ENCODE measurements at regions not wholly inside any gene's neighbourhood (a gene's known extent, or its start where the extent isn't known, plus 50 kb on each side); places are given as distances from the start of the nearest gene placed in this dataset.

GRCh38 chr3:20776286-20776685, 590.3 kb upstream of the SGO1 start:
- FAIRE-seq (no peak), DNase-seq (ENCODE audit: low read depth in 1 of 2, low spot score in 1 of 2) (no peak), ATAC-seq (no peak)
- 0% methylated on average over 1 of the region's 1 CpG for WGBS (ENCODE audit: missing lambda C conversion rate)
- ChIA-PET POLR2A (no interaction called here), CTCF (no interaction called here)
- Histone ChIP-seq H3K4me1 (no peaks in the 10 kb centered on the region), H3K9me3 (peaks cover 2% of the 10 kb centered on the region; the same call in 1 of the 3 replicates), H3K4me2 (no peak overlapping the region), H3K4me3 (no peak overlapping the region), H3K27ac (no peak overlapping the region)
- TF ChIP-seq HMGXB4 (CRISPR knock-in tag; IDR thresholded peaks at IDR 0.05; ENCODE audit: borderline replicate concordance): no peak
- TF ChIP-seq HOXB13 (CRISPR knock-in tag; IDR thresholded peaks at IDR 0.05; ENCODE audit: low read depth): no peak
- TF ChIP-seq HDAC2 (IDR thresholded peaks at IDR 0.05): no peak
- no peak for TF ChIP-seq HEYL (CRISPR knock-in tag; IDR thresholded peaks at IDR 0.05)
- TF ChIP-seq MAX (IDR thresholded peaks at IDR 0.05): no peak
- no peak for TF ChIP-seq RCOR1 (IDR thresholded peaks at IDR 0.05; ENCODE audit: low read depth, low read length)
- no peak for TF ChIP-seq RFX5 (IDR thresholded peaks at IDR 0.05)
- no peak for TF ChIP-seq ZC3H11A (IDR thresholded peaks at IDR 0.05)
- no peak for TF ChIP-seq RAD21 (conservative IDR thresholded peaks at IDR 0.05 in 1 of 2, IDR thresholded peaks at IDR 0.05 in 1 of 2)
- TF ChIP-seq CBX2 (IDR thresholded peaks at IDR 0.05; ENCODE audit: borderline replicate concordance, low read depth): no peak
- no peak for TF ChIP-seq SREBF2 (IDR thresholded peaks at IDR 0.05)
- no peak for TF ChIP-seq HOXA7 (CRISPR knock-in tag; IDR thresholded peaks at IDR 0.05)

- H3K9me3 ChIP-seq: 0 out of 3 replicates have a peak, but pooled peaks cover 2% of the 10 kb centered on the region
Measured at GRCh38 chr3:20773320-20773984, 587.4 kb upstream of the SGO1 start.

More at GRCh38 chr3:20773320-20773984, 587.4 kb upstream of the SGO1 start:
- H3K4me1 ChIP-seq: no peaks in the 10 kb centered on the region
- CTCF ChIA-PET: interaction anchor here (0.5 kb wide), 1 partner anchor 287 kb away, joined by 3 read pairs; no protein-coding TSS in a partner anchor
- POLR2A ChIA-PET: no interaction called here
- no peak overlapping the region for H3K27ac ChIP-seq
- DNase-seq (ENCODE audit: low read depth in 1 of 2, low spot score in 1 of 2) (no peak), FAIRE-seq (no peak), ATAC-seq (no peak)
- WGBS (ENCODE audit: missing lambda C conversion rate): 1% methylated on average over 5 of the region's 5 CpGs
- H3K4me3 ChIP-seq: no peak overlapping the region
- H3K4me2 ChIP-seq: no peak overlapping the region
- TF ChIP-seq ZC3H11A (IDR thresholded peaks at IDR 0.05) (no peak), NFE2L2 (conservative IDR thresholded peaks at IDR 0.05; ENCODE audit: low read length) (no peak), MAFK (IDR thresholded peaks at IDR 0.05; ENCODE audit: partially characterized antibody) (no peak), HOXB13 (CRISPR knock-in tag; IDR thresholded peaks at IDR 0.05; ENCODE audit: low read depth) (no peak), ELK1 (IDR thresholded peaks at IDR 0.05; ENCODE audit: low read depth, low read length) (no peak), JUNB (IDR thresholded peaks at IDR 0.05) (no peak), EHF (CRISPR knock-in tag; IDR thresholded peaks at IDR 0.05) (no peak), RNF2 (IDR thresholded peaks at IDR 0.05; ENCODE audit: borderline replicate concordance, low read depth) (no peak), KDM1A (IDR thresholded peaks at IDR 0.05; ENCODE audit: low read depth) (no peak), CTCF (IDR thresholded peaks at IDR 0.05) (no peak), E2F6 (IDR thresholded peaks at IDR 0.05; ENCODE audit: borderline replicate concordance, low read depth) (no peak), HEYL (CRISPR knock-in tag; IDR thresholded peaks at IDR 0.05) (no peak)

Measured in A549 (cell line).